ENCODE measurements at regions not wholly inside any gene's neighbourhood (a gene's known extent, or its start where the extent isn't known, plus 50 kb on each side); places are given as distances from the start of the nearest gene placed in this dataset.
"Not testable (repeated sequence)": the region's sequence is repeated elsewhere in the genome, so short reads cannot be mapped to it uniquely, and the experiment has no call there.

DNA sequence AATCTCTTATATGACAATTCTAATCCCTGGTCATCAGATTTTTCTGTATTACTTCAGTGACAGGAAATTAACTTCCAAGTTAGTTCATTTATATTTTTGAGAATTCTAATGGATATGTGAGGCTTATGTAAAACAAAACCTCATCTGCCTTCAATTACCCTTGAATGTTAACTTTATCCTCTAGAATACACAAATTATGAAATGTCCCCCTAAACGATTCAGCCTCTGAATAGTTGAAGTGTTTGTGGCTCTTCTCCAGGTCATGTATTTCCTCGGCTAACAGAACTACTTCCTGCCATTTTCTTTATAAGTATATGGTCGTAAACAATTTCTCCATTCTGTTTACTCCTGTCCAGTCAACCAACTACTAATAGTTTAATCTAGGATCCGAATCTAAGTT lies 401.3 kb downstream of the PCDH10 start:
- POLR2A ChIA-PET, result interaction anchor here (1.0 kb wide), 1 partner anchor 10 kb away, joined by 3 read pairs; no protein-coding TSS in a partner anchor
- no peak for ATAC-seq
- no peak for DNase-seq
- CTCF ChIA-PET, result no interaction called here
- Mint-ChIP-seq H3K4me3 (no peak overlapping the region), H3K4me1 (ENCODE audit: low read depth) (no peaks in the 10 kb centered on the region), H3K27ac (no peak overlapping the region), H3K27me3 (ENCODE audit: low read depth) (no peaks in the 10 kb centered on the region), H3K9me3 (ENCODE audit: insufficient read depth) (no peaks in the 10 kb centered on the region), H3K36me3 (ENCODE audit: low read depth) (no peaks in the 10 kb centered on the region)

DNA sequence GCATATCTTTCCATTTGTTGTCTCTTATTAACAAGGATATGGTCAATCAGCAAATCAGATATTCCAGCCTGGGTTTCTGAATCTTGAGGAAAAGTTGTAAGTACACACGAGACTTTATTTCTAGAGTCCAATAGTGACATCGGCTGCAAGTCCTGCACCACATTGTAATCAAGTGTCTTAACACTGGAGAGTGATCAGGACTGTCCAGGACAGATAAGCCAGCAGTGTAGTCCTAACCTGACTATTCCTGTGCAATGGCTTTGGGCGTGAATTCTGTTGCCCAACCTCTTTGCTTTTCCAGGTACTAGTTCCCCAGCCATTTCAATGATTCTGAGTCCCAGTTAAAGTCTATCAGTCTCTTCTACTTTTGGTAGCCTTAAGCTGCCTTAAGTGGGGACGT lies 395.0 kb downstream of the PCDH10 start:
- Mint-ChIP-seq H3K9me3 (ENCODE audit: insufficient read depth) (peaks cover 2% of the 10 kb centered on the region), H3K27ac (no peak overlapping the region), H3K4me1 (ENCODE audit: low read depth) (no peaks in the 10 kb centered on the region), H3K27me3 (ENCODE audit: low read depth) (no peaks in the 10 kb centered on the region), H3K4me3 (no peak overlapping the region), H3K36me3 (ENCODE audit: low read depth) (no peaks in the 10 kb centered on the region)
- ChIA-PET POLR2A (no interaction called here), CTCF (no interaction called here)
- no peak for DNase-seq
- ATAC-seq, result no peak

DNA sequence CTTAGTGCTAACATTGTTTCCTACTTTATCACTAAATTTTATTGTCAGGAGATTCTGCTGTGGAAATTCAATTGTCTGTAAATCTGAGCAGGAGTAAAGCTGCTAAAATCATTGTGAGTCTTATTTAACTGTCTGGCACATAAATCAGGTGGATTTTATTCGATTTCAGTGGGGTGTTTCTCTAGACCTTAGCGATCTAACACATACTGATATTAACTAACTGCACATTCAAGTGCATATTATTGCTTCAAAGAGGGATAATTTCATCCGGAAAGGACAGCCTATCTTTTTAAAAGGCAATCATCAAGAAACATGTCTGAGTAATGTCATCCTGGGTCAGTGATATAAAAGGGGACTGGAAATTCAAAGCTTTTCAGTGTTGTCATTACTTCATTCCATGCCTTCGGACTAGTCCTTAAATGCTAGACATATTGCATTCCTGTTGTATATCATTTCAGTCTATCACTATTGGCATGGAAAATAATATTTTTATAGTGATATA lies 388.7 kb downstream of the PCDH10 start:
- Mint-ChIP-seq H3K4me3 (no peak overlapping the region), H3K36me3 (ENCODE audit: low read depth) (no peaks in the 10 kb centered on the region), H3K4me1 (ENCODE audit: low read depth) (no peaks in the 10 kb centered on the region), H3K27me3 (ENCODE audit: low read depth) (no peaks in the 10 kb centered on the region), H3K9me3 (ENCODE audit: insufficient read depth) (peaks cover 6% of the 10 kb centered on the region), H3K27ac (no peak overlapping the region)
- ATAC-seq (no peak), DNase-seq (no peak)
- ChIA-PET POLR2A (no interaction called here), CTCF (no interaction called here)

DNA sequence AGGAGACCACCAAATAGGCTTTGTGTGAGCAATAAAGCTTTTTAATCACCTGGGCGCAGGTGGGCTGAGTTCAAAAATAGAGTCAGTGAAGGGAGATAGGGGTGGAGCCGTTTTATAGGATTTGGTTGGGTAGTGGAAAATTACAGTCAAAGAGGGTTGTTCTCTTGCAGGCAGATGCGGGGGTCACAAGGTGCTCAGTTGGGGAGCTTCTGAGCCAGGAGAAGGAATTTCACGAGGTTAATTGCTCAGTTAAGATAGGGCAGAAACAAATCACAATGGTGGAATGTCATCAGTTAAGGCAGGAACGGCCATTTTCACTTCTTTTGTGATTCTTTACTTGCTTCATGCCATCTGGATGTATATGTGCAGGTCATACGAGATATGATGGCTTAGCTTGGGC lies 385.1 kb downstream of the PCDH10 start:
- H3K4me3 Mint-ChIP-seq; H3K36me3 Mint-ChIP-seq (ENCODE audit: low read depth); ATAC-seq; POLR2A ChIA-PET; H3K27me3 Mint-ChIP-seq (ENCODE audit: low read depth); H3K27ac Mint-ChIP-seq; DNase-seq; CTCF ChIA-PET; H3K4me1 Mint-ChIP-seq (ENCODE audit: low read depth): not testable (repeated sequence)
- H3K9me3 Mint-ChIP-seq (ENCODE audit: insufficient read depth), result peaks cover 16% of the 10 kb centered on the region

DNA sequence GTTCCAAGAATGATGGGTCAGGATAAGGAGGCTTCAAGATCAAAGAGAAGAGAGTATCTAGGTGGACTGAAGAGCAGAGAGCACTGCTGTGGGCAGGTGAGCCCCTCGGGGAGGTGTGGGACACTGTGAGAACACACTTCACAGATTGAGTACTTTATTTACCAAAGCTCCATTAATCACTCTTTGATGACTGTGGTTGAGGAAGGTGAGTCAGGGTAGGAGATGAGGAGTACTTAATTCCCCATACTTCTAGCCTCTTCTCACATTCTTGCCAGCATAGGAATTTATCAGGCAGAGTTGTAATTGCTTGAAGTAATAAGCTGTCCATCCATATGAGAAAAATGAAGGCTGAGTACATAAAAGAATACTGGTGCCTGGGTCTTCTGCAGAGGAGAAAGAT lies 375.3 kb downstream of the PCDH10 start:
- no peak overlapping the region for H3K27ac Mint-ChIP-seq
- ATAC-seq (no peak), DNase-seq (no peak)
- no peaks in the 10 kb centered on the region for H3K4me1 Mint-ChIP-seq (ENCODE audit: low read depth)
- peaks cover 3% of the 10 kb centered on the region for H3K9me3 Mint-ChIP-seq (ENCODE audit: insufficient read depth)
- H3K36me3 Mint-ChIP-seq (ENCODE audit: low read depth), result no peaks in the 10 kb centered on the region
- POLR2A ChIA-PET, result no interaction called here
- CTCF ChIA-PET, result no interaction called here
- H3K4me3 Mint-ChIP-seq, result no peak overlapping the region
- H3K27me3 Mint-ChIP-seq (ENCODE audit: low read depth), result no peaks in the 10 kb centered on the region

DNA sequence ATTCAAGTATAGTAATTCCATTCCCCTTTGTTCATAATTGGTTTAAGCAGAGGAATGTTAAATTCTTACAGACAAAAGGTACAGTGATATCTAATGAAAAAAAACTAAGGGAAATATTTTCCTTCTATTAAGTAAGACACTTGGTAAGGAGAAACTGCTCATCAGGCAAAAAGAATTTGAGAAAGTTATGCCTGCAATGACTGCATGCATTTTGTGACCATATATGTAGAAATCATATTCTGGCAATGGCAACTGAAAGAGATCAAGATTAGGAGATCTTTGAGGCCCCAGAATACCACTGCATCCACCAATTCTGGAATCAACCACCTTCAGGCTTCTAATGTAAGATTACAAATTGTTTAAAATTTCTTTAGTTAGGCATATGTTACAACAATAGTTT lies 364.8 kb downstream of the PCDH10 start:
- CTCF ChIA-PET, result no interaction called here

DNA sequence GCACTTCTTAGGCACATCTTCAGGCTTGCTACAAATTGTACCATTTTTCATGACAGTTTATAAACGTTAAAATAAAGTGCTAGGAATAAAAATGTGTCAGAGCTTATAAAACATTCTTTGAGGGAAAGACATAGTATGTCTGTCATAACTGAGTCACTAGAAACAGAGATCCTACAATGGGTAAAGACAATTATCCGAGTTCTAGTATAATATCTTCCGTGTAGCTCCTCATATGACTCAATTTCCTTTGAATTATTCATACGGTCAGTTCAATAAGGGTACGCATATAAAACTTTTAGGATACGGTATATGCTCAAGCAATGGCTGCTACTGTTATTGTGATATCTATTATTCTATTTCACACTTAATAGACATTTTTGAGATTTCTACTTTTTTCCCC lies 349.1 kb downstream of the PCDH10 start:
- ChIA-PET CTCF (no interaction called here), POLR2A (no interaction called here)
- Mint-ChIP-seq H3K4me1 (ENCODE audit: low read depth) (no peaks in the 10 kb centered on the region), H3K4me3 (no peak overlapping the region), H3K9me3 (ENCODE audit: insufficient read depth) (peaks cover 8% of the 10 kb centered on the region), H3K27me3 (ENCODE audit: low read depth) (no peaks in the 10 kb centered on the region), H3K27ac (no peak overlapping the region), H3K36me3 (ENCODE audit: low read depth) (no peaks in the 10 kb centered on the region)
- DNase-seq, result no peak
- ATAC-seq, result no peak

More for the DNA sequence above, 364.8 kb downstream of the PCDH10 start:
- no peak overlapping the region for H3K27ac Mint-ChIP-seq
- POLR2A ChIA-PET, result no interaction called here
- no peaks in the 10 kb centered on the region for H3K9me3 Mint-ChIP-seq (ENCODE audit: insufficient read depth)
- H3K27me3 Mint-ChIP-seq (ENCODE audit: low read depth), result no peaks in the 10 kb centered on the region
- no peaks in the 10 kb centered on the region for H3K4me1 Mint-ChIP-seq (ENCODE audit: low read depth)
- ATAC-seq (no peak), DNase-seq (no peak)
- H3K4me3 Mint-ChIP-seq, result no peak overlapping the region
- H3K36me3 Mint-ChIP-seq (ENCODE audit: low read depth), result no peaks in the 10 kb centered on the region

DNA sequence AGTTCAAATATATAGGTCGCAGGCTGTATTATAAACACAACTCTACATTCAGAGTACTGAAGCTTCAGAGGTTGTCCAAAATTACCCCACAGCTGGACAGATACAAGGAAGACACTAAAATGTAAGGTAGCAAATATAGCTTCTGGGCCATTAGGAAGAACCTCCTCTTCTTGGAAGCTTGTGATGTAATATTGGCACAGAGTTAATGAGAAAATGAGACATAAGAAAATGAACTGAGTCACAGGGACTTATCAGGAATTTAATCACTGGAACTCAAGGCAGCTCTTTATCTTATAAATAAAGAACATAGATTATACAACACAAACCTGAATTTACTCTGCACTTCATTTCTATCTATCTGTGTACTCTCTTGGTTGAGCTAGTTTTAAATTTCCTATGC lies 344.7 kb downstream of the PCDH10 start:
- Mint-ChIP-seq H3K4me1 (ENCODE audit: low read depth) (no peaks in the 10 kb centered on the region), H3K36me3 (ENCODE audit: low read depth) (no peaks in the 10 kb centered on the region), H3K4me3 (no peak overlapping the region), H3K9me3 (ENCODE audit: insufficient read depth) (no peaks in the 10 kb centered on the region), H3K27ac (no peak overlapping the region), H3K27me3 (ENCODE audit: low read depth) (no peaks in the 10 kb centered on the region)
- DNase-seq (no peak), ATAC-seq (no peak)
- ChIA-PET POLR2A (no interaction called here), CTCF (no interaction called here)

DNA sequence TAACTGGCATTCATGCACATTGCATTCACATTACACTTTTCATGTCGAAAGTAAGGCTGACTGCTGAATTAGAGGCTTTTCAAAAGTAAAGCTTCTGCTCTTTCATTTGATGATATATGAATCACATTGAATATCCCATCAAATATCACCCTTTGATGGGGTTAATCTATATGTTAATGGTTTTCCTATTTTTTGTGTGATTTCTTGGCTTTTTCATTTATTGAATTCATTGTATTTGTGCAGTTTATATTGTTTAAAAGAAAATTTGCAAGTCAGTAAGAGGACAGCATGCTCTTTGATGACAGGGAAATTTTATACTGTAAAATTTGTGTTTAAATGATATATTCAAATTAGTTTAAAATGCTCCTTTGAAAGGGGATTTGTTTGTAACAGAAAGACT lies 344.1 kb downstream of the PCDH10 start:
- CTCF ChIA-PET, result no interaction called here
- Mint-ChIP-seq H3K27ac (no peak overlapping the region), H3K9me3 (ENCODE audit: insufficient read depth) (no peaks in the 10 kb centered on the region), H3K27me3 (ENCODE audit: low read depth) (no peaks in the 10 kb centered on the region), H3K4me1 (ENCODE audit: low read depth) (no peaks in the 10 kb centered on the region), H3K36me3 (ENCODE audit: low read depth) (no peaks in the 10 kb centered on the region), H3K4me3 (no peak overlapping the region)
- no peak for ATAC-seq
- DNase-seq, result no peak
- POLR2A ChIA-PET, result no interaction called here

DNA sequence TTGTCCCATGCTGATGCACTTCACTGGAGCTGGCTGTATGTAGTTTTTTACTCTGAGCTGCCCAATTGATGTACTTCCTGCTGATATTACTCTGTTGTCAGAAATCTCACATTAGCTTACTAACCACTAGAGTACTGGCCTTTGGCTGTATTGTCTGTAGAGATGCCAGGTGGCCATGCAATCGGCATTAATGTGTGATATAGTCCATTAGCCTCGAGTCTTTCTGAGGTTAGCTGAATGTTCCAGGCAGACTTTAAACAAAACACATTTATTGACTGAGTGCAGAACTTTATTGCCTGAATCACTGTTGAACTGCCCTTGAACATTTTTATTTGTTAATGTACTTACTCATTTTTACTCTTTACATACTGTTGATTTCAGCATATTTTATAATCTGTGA lies 335.2 kb downstream of the PCDH10 start:
- ChIA-PET CTCF (no interaction called here), POLR2A (no interaction called here)
- no peak overlapping the region for H3K27ac Mint-ChIP-seq
- ATAC-seq (no peak), DNase-seq (no peak)
- peaks cover 9% of the 10 kb centered on the region for H3K9me3 Mint-ChIP-seq (ENCODE audit: insufficient read depth)
- no peaks in the 10 kb centered on the region for H3K36me3 Mint-ChIP-seq (ENCODE audit: low read depth)
- no peaks in the 10 kb centered on the region for H3K27me3 Mint-ChIP-seq (ENCODE audit: low read depth)
- H3K4me1 Mint-ChIP-seq (ENCODE audit: low read depth), result no peaks in the 10 kb centered on the region
- no peak overlapping the region for H3K4me3 Mint-ChIP-seq

DNA sequence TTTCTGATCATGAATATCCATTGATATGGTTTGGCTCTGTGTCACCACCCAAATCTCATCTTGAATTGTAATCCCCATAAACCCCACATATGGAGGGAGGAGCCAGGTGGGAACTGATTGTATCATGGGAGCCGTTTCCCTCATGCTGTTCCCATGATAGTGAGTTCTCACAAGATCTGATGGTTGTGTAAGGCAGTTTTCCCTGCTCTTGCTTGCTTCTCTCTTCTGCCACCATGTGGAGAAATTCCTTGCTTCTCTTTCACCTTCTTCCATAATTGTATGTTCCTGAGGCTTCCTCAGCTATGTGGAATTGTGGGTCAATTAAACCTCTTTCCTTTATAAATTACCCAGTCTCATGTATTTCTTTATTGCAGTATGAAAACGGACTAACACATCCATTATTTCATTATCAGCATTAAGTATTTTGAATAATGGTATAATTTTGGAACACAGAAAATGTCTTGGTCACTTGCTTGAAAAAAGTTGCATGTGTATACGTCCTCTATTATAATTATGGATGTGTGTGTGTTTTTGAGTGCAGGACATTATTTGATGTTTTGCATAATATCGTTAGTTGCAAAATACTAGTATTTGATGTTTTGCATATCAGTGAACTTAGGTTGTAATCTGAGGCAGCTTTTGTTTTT lies 334.6 kb downstream of the PCDH10 start:
- Mint-ChIP-seq H3K4me3 (no peak overlapping the region), H3K9me3 (ENCODE audit: insufficient read depth) (peaks cover 9% of the 10 kb centered on the region), H3K36me3 (ENCODE audit: low read depth) (no peaks in the 10 kb centered on the region), H3K4me1 (ENCODE audit: low read depth) (no peaks in the 10 kb centered on the region), H3K27me3 (ENCODE audit: low read depth) (no peaks in the 10 kb centered on the region), H3K27ac (no peak overlapping the region)
- POLR2A ChIA-PET, result no interaction called here
- ATAC-seq (no peak), DNase-seq (no peak)
- CTCF ChIA-PET, result no interaction called here

DNA sequence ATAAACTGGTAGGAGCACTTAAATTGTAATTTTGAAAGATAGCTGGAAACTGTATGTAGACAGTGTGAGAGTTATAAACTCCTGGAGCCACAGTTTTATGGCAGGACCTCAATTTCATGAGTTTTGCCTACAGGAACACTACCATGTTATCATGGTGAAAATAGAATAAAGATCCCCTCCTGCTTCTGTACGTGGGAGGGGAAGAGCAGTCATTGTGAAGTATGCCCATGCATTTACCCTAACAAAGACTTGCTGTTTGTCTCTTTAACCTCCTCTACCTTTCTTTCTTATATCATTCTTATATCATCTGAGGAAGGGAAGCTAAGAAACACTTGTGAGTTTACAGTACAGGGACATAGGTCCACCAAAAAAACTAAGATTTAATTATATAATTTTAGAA lies 327.0 kb downstream of the PCDH10 start:
- H3K27ac Mint-ChIP-seq, result no peak overlapping the region

DNA sequence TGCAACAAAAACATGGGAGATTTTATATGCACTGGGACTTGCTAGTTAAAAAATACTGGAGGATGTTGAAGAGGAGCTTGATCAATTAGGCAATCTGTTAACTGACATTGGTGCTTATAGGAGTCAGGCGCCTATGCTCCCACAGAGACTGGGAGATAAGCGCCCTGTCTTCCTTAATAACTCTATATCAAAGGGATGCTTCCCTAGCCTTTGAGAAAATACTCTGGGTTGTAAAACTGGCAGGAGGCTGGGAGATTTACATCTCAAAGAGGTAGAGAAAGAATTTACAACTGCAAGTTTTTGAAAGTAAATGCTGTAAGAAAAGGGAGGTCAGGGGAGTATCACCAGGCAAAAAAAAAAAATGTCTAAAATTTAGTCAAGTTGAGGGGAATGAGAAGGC lies 325.4 kb downstream of the PCDH10 start:
- CTCF ChIA-PET, result no interaction called here

More for the DNA sequence above, 327.0 kb downstream of the PCDH10 start:
- DNase-seq (no peak), ATAC-seq (no peak)
- H3K4me1 Mint-ChIP-seq (ENCODE audit: low read depth), result no peaks in the 10 kb centered on the region
- H3K4me3 Mint-ChIP-seq, result no peak overlapping the region
- no peaks in the 10 kb centered on the region for H3K36me3 Mint-ChIP-seq (ENCODE audit: low read depth)
- ChIA-PET CTCF (no interaction called here), POLR2A (no interaction called here)
- peaks cover 7% of the 10 kb centered on the region for H3K9me3 Mint-ChIP-seq (ENCODE audit: insufficient read depth)
- H3K27me3 Mint-ChIP-seq (ENCODE audit: low read depth), result no peaks in the 10 kb centered on the region

More for the DNA sequence above, 325.4 kb downstream of the PCDH10 start:
- Mint-ChIP-seq H3K4me1 (ENCODE audit: low read depth) (no peaks in the 10 kb centered on the region), H3K27me3 (ENCODE audit: low read depth) (no peaks in the 10 kb centered on the region), H3K27ac (no peak overlapping the region), H3K36me3 (ENCODE audit: low read depth) (no peaks in the 10 kb centered on the region), H3K4me3 (no peak overlapping the region), H3K9me3 (ENCODE audit: insufficient read depth) (peaks cover 4% of the 10 kb centered on the region)
- DNase-seq (no peak), ATAC-seq (no peak)
- POLR2A ChIA-PET, result no interaction called here

Measured in activated CD8-positive, alpha-beta T cell treated with anti-CD3 and anti-CD28 coated beads, Interleukin-2, amount 10 ng/mL, durations not matched to agents 7 days and 5 days (primary cell).